SK-N-SH (cell line): ENCODE measurements at regions not wholly inside any gene's neighbourhood (a gene's known extent, or its start where the extent isn't known, plus 50 kb on each side); places are given as distances from the start of the nearest gene placed in this dataset.

Experiments used
- CTCF ChIA-PET: fragments of 300-600, 350-600 bp; formaldehyde crosslinking; extraction: SDS; loops from one replicate; lab custom pipeline; 2021; lab: Yijun Ruan, JAX
- POLR2A ChIA-PET: fragments of 350-600 bp; sonication (Branson Sonifier 250); formaldehyde crosslinking; extraction: SDS; loops from one replicate; lab custom pipeline; 2020; ENCODE audit warnings: antibody characterized with exemption, inconsistent platforms; lab: Yijun Ruan, JAX
- DNase-seq: peaks from one replicate; pipeline ENCODE4 v3.0.0; 2012
- H2AFZ ChIP-seq: fragments of 200-600 bp; sonication (generic); 2 replicates; pipeline ENCODE4 v1.8.1; 2016; ENCODE audit warnings: antibody characterized with exemption, mild to moderate bottlenecking, low read depth
- H3F3A ChIP-seq: fragments of 200-600 bp; sonication (generic); replicated peaks from 2 replicates; pipeline ENCODE3; 2016; ENCODE audit warnings: antibody characterized with exemption, mild to moderate bottlenecking; ENCODE audit not compliant: insufficient read depth
- H3K27ac ChIP-seq, 2 experiments: fragments of 200-500 bp in 1 of 2; fragments of 200-600 bp in 1 of 2; sonication (Bioruptor generic) in 1 of 2; sonication (generic), shearing (Covaris generic) in 1 of 2; 2 replicates each; pipeline versions ENCODE4 v1.5.1 to v1.6.1; 2014 to 2016; ENCODE audit warnings: low read depth in 2 of 2, inconsistent platforms in 1 of 2, low read length in 1 of 2, mild to moderate bottlenecking in 1 of 2, mixed read lengths in 1 of 2
- H3K27me3 ChIP-seq: fragments of 200-600 bp; sonication (generic), shearing (Covaris generic); 2 replicates; pipeline ENCODE4 v1.6.1; 2016; ENCODE audit warnings: mixed run types; ENCODE audit not compliant: insufficient read depth
- H3K36me3 ChIP-seq, 2 experiments: fragments of 200-500 bp in 1 of 2; fragments of 200-600 bp in 1 of 2; sonication (Bioruptor generic) in 1 of 2; sonication (generic) in 1 of 2; replicated peaks in 1 of 2; 2 replicates each; pipeline versions ENCODE3 to v1.5.1; 2014 to 2016; ENCODE audit warnings: low read length in 1 of 2, mild to moderate bottlenecking in 1 of 2; ENCODE audit not compliant: insufficient read depth in 2 of 2, control insufficient read depth in 1 of 2
- H3K4me1 ChIP-seq, 2 experiments: fragments of 200-500 bp in 1 of 2; fragments of 200-600 bp in 1 of 2; sonication (Bioruptor generic) in 1 of 2; sonication (generic), shearing (Covaris generic) in 1 of 2; 2 replicates each; pipeline versions ENCODE4 v1.5.1 to v1.6.1; 2014 to 2016; ENCODE audit warnings: low read depth in 1 of 2, low read length in 1 of 2, mixed run types in 1 of 2; ENCODE audit not compliant: insufficient read depth in 2 of 2, control insufficient read depth in 1 of 2
- H3K4me2 ChIP-seq: fragments of 200-600 bp; sonication (generic), shearing (Covaris generic); 2 replicates; pipeline ENCODE4 v1.6.1; 2017; ENCODE audit warnings: mixed run types
- H3K4me3 ChIP-seq, 2 experiments: fragments of 200-500 bp in 1 of 2; fragments of 200-600 bp in 1 of 2; sonication (Bioruptor generic) in 1 of 2; sonication (generic), shearing (Covaris generic) in 1 of 2; 2 replicates each; pipeline versions ENCODE4 v1.5.1 to v1.8.1; 2014 to 2016; ENCODE audit warnings: low read depth in 2 of 2, inconsistent platforms in 1 of 2, low read length in 1 of 2, mild to moderate bottlenecking in 1 of 2, mixed read lengths in 1 of 2, moderate library complexity in 1 of 2
- H3K79me2 ChIP-seq: fragments of 200-600 bp; sonication (generic); 2 replicates; pipeline ENCODE4 v1.8.1; 2017; ENCODE audit warnings: mild to moderate bottlenecking; ENCODE audit not compliant: insufficient read depth
- H3K9ac ChIP-seq: fragments of 200-600 bp; sonication (generic); 2 replicates; pipeline ENCODE4 v1.6.1; 2017; ENCODE audit warnings: mixed run types
- H3K9me2 ChIP-seq: fragments of 200-600 bp; sonication (generic); 2 replicates; pipeline ENCODE4 v1.6.1; 2017; ENCODE audit warnings: mixed run types
- H3K9me3 ChIP-seq: fragments of 200-600 bp; sonication (generic); 2 replicates; pipeline ENCODE4 v1.6.1; 2017; ENCODE audit warnings: mixed run types, mild to moderate bottlenecking, moderate library complexity
- H4K20me1 ChIP-seq: fragments of 200-600 bp; sonication (generic); 2 replicates; pipeline ENCODE4 v1.6.1; 2017; ENCODE audit warnings: mild to moderate bottlenecking, mixed run types; ENCODE audit not compliant: insufficient read depth
- CHD2 ChIP-seq: fragments of 150-350 bp; IDR thresholded peaks from 2 replicates; pipeline ENCODE4 v1.6.1; 2018; ENCODE audit warnings: low read length; ENCODE audit not compliant: partially characterized antibody
- EZH2phosphoT487 ChIP-seq: fragments of 200-600 bp; sonication (generic); IDR thresholded peaks from 2 replicates; pipeline ENCODE4 v1.6.1; 2017; ENCODE audit warnings: low read depth, mixed run types, mild to moderate bottlenecking, antibody characterized with exemption, moderate library complexity, borderline replicate concordance
- FOXM1 ChIP-seq: IDR thresholded peaks from 2 replicates; pipeline ENCODE4 v1.4.0; 2012; ENCODE audit warnings: low read depth, mild to moderate bottlenecking
- GATA2 ChIP-seq: sonication (generic); formaldehyde crosslinking; IDR thresholded peaks from 2 replicates; pipeline ENCODE4 v1.5.0; 2020; ENCODE audit warnings: mild to moderate bottlenecking, missing genetic modification reagents
- MAX ChIP-seq: IDR thresholded peaks from 2 replicates; pipeline ENCODE4 v1.4.0; 2012; ENCODE audit warnings: low read depth
- MEF2A ChIP-seq: IDR thresholded peaks from 2 replicates; pipeline ENCODE4 v1.4.0; 2012; ENCODE audit warnings: low read depth, borderline replicate concordance
- MXI1 ChIP-seq: IDR thresholded peaks from 2 replicates; pipeline ENCODE4 v1.6.1; 2012; ENCODE audit warnings: mild to moderate bottlenecking, low read depth, low read length, improper control_type of control experiment
- NRF1 ChIP-seq: IDR thresholded peaks from 2 replicates; pipeline ENCODE4 v1.6.1; 2012; ENCODE audit warnings: low read depth, mild to moderate bottlenecking, low read length
- RAD21 ChIP-seq: IDR thresholded peaks from 2 replicates; pipeline ENCODE4 v1.6.1; 2012; ENCODE audit warnings: mild to moderate bottlenecking, low read length
- RCOR1 ChIP-seq: fragments of 150-350 bp; IDR thresholded peaks from 2 replicates; pipeline ENCODE4 v1.6.1; 2017; ENCODE audit warnings: antibody characterized with exemption, low read length
- RXRA ChIP-seq: IDR thresholded peaks from 2 replicates; pipeline ENCODE4 v1.4.0; 2012; ENCODE audit warnings: low read depth, mild to moderate bottlenecking, borderline replicate concordance
- TCF12 ChIP-seq: IDR thresholded peaks from 2 replicates; pipeline ENCODE4 v1.4.0; 2012
- USF2 ChIP-seq: fragments of 150-350 bp; IDR thresholded peaks from 2 replicates; pipeline ENCODE4 v1.6.1; 2017; ENCODE audit warnings: antibody characterized with exemption, low read length, low read depth, borderline replicate concordance
- ZBTB33 ChIP-seq: IDR thresholded peaks from 2 replicates; pipeline ENCODE4 v1.4.0; 2012; ENCODE audit warnings: low read depth, borderline replicate concordance
- WGBS: methylation state at CpG from one replicate; pipeline ENCODE4 v1.1.6; 2017; ENCODE audit warnings: low lambda C conversion rate; 5-methylcytosine and 5-hydroxymethylcytosine counted together
- TF ChIP-seq, protein P1 (sequence below): fragments of 200-600 bp; sonication (generic); IDR thresholded peaks from 2 replicates; pipeline ENCODE4 v1.6.1; 2017; ENCODE audit warnings: antibody characterized with exemption, mild to moderate bottlenecking, moderate library complexity
- TF ChIP-seq, protein P2 (sequence below): IDR thresholded peaks from 2 replicates; pipeline ENCODE4 v1.4.0; 2012; ENCODE audit warnings: low read depth, borderline replicate concordance
- TF ChIP-seq, protein P3 (sequence below): IDR thresholded peaks from 2 replicates; pipeline ENCODE4 v1.6.1; 2012; ENCODE audit warnings: mild to moderate bottlenecking, low read depth, low read length, moderate library complexity

GRCh38 chr6:40724886-40725285 is 137.7 kb upstream of the LRFN2 start:
- Histone ChIP-seq H3K79me2 (no peaks in the 10 kb centered on the region), H3K9me3 (no peaks in the 10 kb centered on the region), H3F3A (no peaks in the 10 kb centered on the region), H3K4me1 (peaks cover 12 to 49% of the 10 kb centered on the region in 2 experiments; a peak in 3 of 4 replicates), H3K9me2 (no peaks in the 10 kb centered on the region), H3K4me3 (no peak overlapping the region), H3K27ac (peak overlapping the region in 1 of 2 experiments; percentile 99; a peak in 2 of 4 replicates), H3K36me3 (no peaks in the 10 kb centered on the region), H2AFZ (no peak overlapping the region; the same call in 1 of the 2 replicates), H4K20me1 (no peaks in the 10 kb centered on the region), H3K27me3 (no peaks in the 10 kb centered on the region), H3K4me2 (0 out of 2 replicates have a peak overlapping the region, but pooled peaks have one; percentile 30), H3K9ac (no peak overlapping the region)
- WGBS = 57% methylated on average over 3 of the region's 3 CpGs
- ChIA-PET POLR2A (no interaction called here), CTCF (interaction anchor here (0.6 to 2.4 kb wide), 14 partner anchors 9 to 813 kb away, joined by 3 to 12 read pairs (median 3); no protein-coding TSS in a partner anchor)
- no peak for DNase-seq
- TF ChIP-seq, protein P1, sequence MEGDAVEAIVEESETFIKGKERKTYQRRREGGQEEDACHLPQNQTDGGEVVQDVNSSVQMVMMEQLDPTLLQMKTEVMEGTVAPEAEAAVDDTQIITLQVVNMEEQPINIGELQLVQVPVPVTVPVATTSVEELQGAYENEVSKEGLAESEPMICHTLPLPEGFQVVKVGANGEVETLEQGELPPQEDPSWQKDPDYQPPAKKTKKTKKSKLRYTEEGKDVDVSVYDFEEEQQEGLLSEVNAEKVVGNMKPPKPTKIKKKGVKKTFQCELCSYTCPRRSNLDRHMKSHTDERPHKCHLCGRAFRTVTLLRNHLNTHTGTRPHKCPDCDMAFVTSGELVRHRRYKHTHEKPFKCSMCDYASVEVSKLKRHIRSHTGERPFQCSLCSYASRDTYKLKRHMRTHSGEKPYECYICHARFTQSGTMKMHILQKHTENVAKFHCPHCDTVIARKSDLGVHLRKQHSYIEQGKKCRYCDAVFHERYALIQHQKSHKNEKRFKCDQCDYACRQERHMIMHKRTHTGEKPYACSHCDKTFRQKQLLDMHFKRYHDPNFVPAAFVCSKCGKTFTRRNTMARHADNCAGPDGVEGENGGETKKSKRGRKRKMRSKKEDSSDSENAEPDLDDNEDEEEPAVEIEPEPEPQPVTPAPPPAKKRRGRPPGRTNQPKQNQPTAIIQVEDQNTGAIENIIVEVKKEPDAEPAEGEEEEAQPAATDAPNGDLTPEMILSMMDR = peak; percentile 20; the same call in 1 of the 2 replicates
- no peak for TF ChIP-seq MEF2A

DNA sequence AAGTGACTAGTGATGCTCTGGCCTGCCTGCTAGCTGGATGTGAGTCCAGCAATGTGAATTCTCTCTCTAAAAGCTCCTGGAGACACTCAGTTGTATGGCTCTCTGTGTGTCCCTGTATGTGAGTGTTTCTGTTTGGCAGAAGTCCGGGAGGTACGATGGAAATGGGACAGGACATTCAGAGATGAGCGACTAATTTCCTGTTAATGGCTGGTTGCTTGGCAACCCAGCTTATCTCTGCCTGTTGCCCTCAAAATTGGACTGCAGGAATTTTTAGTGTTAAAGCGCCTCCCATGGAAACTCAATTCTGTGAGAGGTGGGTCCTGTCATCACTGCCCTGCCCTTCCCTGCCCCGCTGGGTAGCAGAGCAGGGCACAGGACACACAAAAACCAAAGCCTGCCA is 136.8 kb upstream of the LRFN2 start:
- Histone ChIP-seq H3K9me3 (no peaks in the 10 kb centered on the region), H3K27ac (peak overlapping the region; percentile 61 to 99), H3K9me2 (no peaks in the 10 kb centered on the region), H3K27me3 (no peaks in the 10 kb centered on the region), H3K4me1 (peaks cover 17 to 58% of the 10 kb centered on the region in 2 experiments; a peak in 3 of 4 replicates), H3K79me2 (no peaks in the 10 kb centered on the region), H2AFZ (peak overlapping the region; percentile 64; the same call in 1 of the 2 replicates), H3F3A (no peaks in the 10 kb centered on the region), H3K36me3 (no peaks in the 10 kb centered on the region), H3K9ac (no peak overlapping the region), H3K4me3 (no peak overlapping the region), H3K4me2 (peak overlapping the region; percentile 30), H4K20me1 (no peaks in the 10 kb centered on the region)
- 9% methylated on average over 4 of the region's 5 CpGs for WGBS
- peak; percentile 60 for DNase-seq
- CTCF ChIA-PET = interaction anchor here (0.7 to 2.4 kb wide), 9 partner anchors 10 to 187 kb away, joined by 3 to 12 read pairs (median 4); no protein-coding TSS in a partner anchor
- POLR2A ChIA-PET = no interaction called here
- TF ChIP-seq, protein P2, sequence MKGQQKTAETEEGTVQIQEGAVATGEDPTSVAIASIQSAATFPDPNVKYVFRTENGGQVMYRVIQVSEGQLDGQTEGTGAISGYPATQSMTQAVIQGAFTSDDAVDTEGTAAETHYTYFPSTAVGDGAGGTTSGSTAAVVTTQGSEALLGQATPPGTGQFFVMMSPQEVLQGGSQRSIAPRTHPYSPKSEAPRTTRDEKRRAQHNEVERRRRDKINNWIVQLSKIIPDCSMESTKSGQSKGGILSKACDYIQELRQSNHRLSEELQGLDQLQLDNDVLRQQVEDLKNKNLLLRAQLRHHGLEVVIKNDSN = no peak
- no peak for TF ChIP-seq MAX
- peak; percentile 49 for TF ChIP-seq RAD21
- no peak; the same call in 1 of the 2 replicates for TF ChIP-seq MXI1
- peak; percentile 95 for TF ChIP-seq RCOR1
- TF ChIP-seq EZH2phosphoT487 = no peak
- TF ChIP-seq RXRA = no peak
- TF ChIP-seq CHD2 = peak; percentile 29
- TF ChIP-seq, protein P3, sequence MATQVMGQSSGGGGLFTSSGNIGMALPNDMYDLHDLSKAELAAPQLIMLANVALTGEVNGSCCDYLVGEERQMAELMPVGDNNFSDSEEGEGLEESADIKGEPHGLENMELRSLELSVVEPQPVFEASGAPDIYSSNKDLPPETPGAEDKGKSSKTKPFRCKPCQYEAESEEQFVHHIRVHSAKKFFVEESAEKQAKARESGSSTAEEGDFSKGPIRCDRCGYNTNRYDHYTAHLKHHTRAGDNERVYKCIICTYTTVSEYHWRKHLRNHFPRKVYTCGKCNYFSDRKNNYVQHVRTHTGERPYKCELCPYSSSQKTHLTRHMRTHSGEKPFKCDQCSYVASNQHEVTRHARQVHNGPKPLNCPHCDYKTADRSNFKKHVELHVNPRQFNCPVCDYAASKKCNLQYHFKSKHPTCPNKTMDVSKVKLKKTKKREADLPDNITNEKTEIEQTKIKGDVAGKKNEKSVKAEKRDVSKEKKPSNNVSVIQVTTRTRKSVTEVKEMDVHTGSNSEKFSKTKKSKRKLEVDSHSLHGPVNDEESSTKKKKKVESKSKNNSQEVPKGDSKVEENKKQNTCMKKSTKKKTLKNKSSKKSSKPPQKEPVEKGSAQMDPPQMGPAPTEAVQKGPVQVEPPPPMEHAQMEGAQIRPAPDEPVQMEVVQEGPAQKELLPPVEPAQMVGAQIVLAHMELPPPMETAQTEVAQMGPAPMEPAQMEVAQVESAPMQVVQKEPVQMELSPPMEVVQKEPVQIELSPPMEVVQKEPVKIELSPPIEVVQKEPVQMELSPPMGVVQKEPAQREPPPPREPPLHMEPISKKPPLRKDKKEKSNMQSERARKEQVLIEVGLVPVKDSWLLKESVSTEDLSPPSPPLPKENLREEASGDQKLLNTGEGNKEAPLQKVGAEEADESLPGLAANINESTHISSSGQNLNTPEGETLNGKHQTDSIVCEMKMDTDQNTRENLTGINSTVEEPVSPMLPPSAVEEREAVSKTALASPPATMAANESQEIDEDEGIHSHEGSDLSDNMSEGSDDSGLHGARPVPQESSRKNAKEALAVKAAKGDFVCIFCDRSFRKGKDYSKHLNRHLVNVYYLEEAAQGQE = no peak
- no peak for TF ChIP-seq USF2
- no peak for TF ChIP-seq FOXM1
- TF ChIP-seq GATA2 (CRISPR knock-in tag) = peak; percentile 32
- TF ChIP-seq ZBTB33 = no peak
- TF ChIP-seq NRF1 = no peak
- TF ChIP-seq TCF12 = no peak
